PC-3 (cell line): ENCODE measurements at regions not wholly inside any gene's neighbourhood (a gene's known extent, or its start where the extent isn't known, plus 50 kb on each side); places are given as distances from the start of the nearest gene placed in this dataset.

ENCODE experiments used
- ATAC-seq: fragments of 200-7000 bp; cut with Tn5 transposase; 2 replicates; pipeline ENCODE4 v1.9.1; 2020; ENCODE audit warnings: mild to moderate bottlenecking, moderate library complexity
- BruUV-seq: library from RNA; stranded (reverse); fragments of 400-500 nt; replicated peaks from 2 replicates; lab custom pipeline; 2021; lab: Mats Ljungman, UMichigan
- CTCF ChIA-PET: fragments of 300-600 bp; sonication (Branson Sonifier 250); formaldehyde crosslinking; loops from one replicate; lab custom pipeline; 2022; ENCODE audit warnings: antibody characterized with exemption; lab: Charles Lee
- POLR2A ChIA-PET: fragments of 300-600 bp; sonication (Branson Sonifier 250); formaldehyde crosslinking; loops from one replicate; lab custom pipeline; 2022; ENCODE audit warnings: antibody characterized with exemption; ENCODE audit not compliant: unreplicated experiment; lab: Charles Lee
- DNase-seq: peaks from one replicate; pipeline ENCODE4 v3.0.0-alpha.2; 2015
- H2AFZ ChIP-seq: fragments of 300-600 bp; sonication (generic); 2 replicates; pipeline ENCODE4 v1.6.0; 2016; ENCODE audit warnings: antibody characterized with exemption, low read length
- H3F3A ChIP-seq: fragments of 300-600 bp; sonication (generic); one replicate; pipeline ENCODE4 v1.6.0; 2017; ENCODE audit warnings: antibody characterized with exemption, low read length, control low read depth, mild to moderate bottlenecking; ENCODE audit not compliant: unreplicated experiment
- H3K27ac ChIP-seq: fragments of 300-600 bp; sonication (generic); 2 replicates; pipeline ENCODE4 v1.5.1; 2016; ENCODE audit warnings: mild to moderate bottlenecking, low read length
- H3K27me3 ChIP-seq: fragments of 300-600 bp; sonication (generic); 2 replicates; pipeline ENCODE4 v1.6.1; 2016; ENCODE audit warnings: low read length, mixed read lengths
- H3K36me3 ChIP-seq: fragments of 300-600 bp; sonication (generic); 2 replicates; pipeline ENCODE4 v1.6.1; 2016; ENCODE audit warnings: low read depth, mixed run types, low read length, mixed read lengths
- H3K4me1 ChIP-seq: fragments of 300-600 bp; sonication (generic); 2 replicates; pipeline ENCODE4 v1.5.1; 2016; ENCODE audit warnings: low read length; ENCODE audit not compliant: insufficient read depth
- H3K4me2 ChIP-seq: fragments of 300-600 bp; sonication (generic); 2 replicates; pipeline ENCODE4 v1.6.0; 2016; ENCODE audit warnings: low read length
- H3K4me3 ChIP-seq: fragments of 300-600 bp; sonication (generic); 2 replicates; pipeline ENCODE4 v1.5.1; 2016; ENCODE audit warnings: mild to moderate bottlenecking, low read length, mixed read lengths
- H3K79me2 ChIP-seq: fragments of 300-600 bp; sonication (generic); 2 replicates; pipeline ENCODE4 v1.6.1; 2017; ENCODE audit warnings: low read length, mixed read lengths
- H3K9ac ChIP-seq: fragments of 300-600 bp; sonication (generic); 2 replicates; pipeline ENCODE4 v1.6.0; 2016; ENCODE audit warnings: mild to moderate bottlenecking, low read length
- H3K9me2 ChIP-seq: fragments of 300-600 bp; sonication (generic); replicated peaks from 2 replicates; pipeline ENCODE4 v1.6.1; 2016; ENCODE audit warnings: mixed run types, low read length, mixed read lengths
- H3K9me3 ChIP-seq: fragments of 300-600 bp; sonication (generic); 2 replicates; pipeline ENCODE4 v1.6.1; 2016; ENCODE audit warnings: low read length, mixed read lengths
- H4K20me1 ChIP-seq: fragments of 300-600 bp; sonication (generic); 2 replicates; pipeline ENCODE4 v1.6.1; 2016; ENCODE audit warnings: low read length, mixed read lengths
- CTCF ChIP-seq: fragments of 300-600 bp; sonication (generic); conservative IDR thresholded peaks from 2 replicates; pipeline ENCODE4 v1.5.1; 2017; ENCODE audit warnings: antibody characterized with exemption, low read depth, mild to moderate bottlenecking, low read length
- EZH2 ChIP-seq: fragments of 300-600 bp; sonication (generic); IDR thresholded peaks from one replicate; pipeline ENCODE4 v1.6.1; 2017; ENCODE audit warnings: antibody characterized with exemption, mild to moderate bottlenecking, low read length; ENCODE audit not compliant: unreplicated experiment
- EZH2phosphoT487 ChIP-seq: fragments of 300-600 bp; sonication (generic); IDR thresholded peaks from 2 replicates; pipeline ENCODE4 v1.6.1; 2018; ENCODE audit warnings: mild to moderate bottlenecking, antibody characterized with exemption, low read length, borderline replicate concordance
- intact Hi-C: fragments of 100-400 bp; cut with micrococcal nuclease; formaldehyde crosslinking; loops from 2 replicates; pipeline ENCODE4 v1.9.0; 2023

DNA sequence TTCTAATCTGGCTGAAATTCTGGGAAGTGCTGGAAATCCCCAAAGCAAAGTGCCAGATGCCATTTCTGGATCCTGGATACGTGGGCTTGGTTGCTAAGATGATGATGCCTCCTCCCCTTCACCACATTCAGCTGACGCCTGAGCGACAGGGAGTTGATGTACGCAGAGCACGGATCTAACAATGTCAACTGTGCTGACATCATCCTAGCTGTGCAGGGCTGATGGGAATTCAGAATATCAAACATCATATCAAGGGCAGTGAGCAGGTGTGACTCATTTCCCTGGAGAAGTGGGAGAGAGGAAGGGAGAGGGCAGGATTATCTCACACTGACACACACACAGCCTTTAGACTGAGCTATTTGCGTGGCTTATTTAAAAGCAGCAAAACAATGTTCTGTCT, 92.6 kb upstream of the ZBTB20 start:
- no peak overlapping the region for H3K4me3 ChIP-seq
- H3F3A ChIP-seq = peaks cover 3% of the 10 kb centered on the region
- H3K9ac ChIP-seq = peak overlapping the region; percentile 70
- BruUV-seq = no TSS peak
- H3K9me3 ChIP-seq = no peaks in the 10 kb centered on the region
- H3K36me3 ChIP-seq = no peaks in the 10 kb centered on the region
- DNase-seq (peak; percentile 95), ATAC-seq (peak; percentile 100)
- no peaks in the 10 kb centered on the region for H4K20me1 ChIP-seq
- H3K27me3 ChIP-seq = no peaks in the 10 kb centered on the region
- TF ChIP-seq CTCF = no peak
- TF ChIP-seq EZH2phosphoT487 = no peak
- no peak for TF ChIP-seq EZH2
- POLR2A ChIA-PET = no interaction called here
- H3K27ac ChIP-seq = peak overlapping the region; percentile 90
- CTCF ChIA-PET = interaction anchor here (0.9 kb wide), 1 partner anchor 766 kb away, joined by 3 read pairs; no protein-coding TSS in a partner anchor
- H3K4me1 ChIP-seq = peaks cover 20% of the 10 kb centered on the region
- H3K4me2 ChIP-seq = peak overlapping the region; percentile 53
- no peaks in the 10 kb centered on the region for H3K79me2 ChIP-seq
- H2AFZ ChIP-seq = no peak overlapping the region
- intact Hi-C loops = loop anchor here (5.0 kb wide), 1 partner anchor 548 kb away; no protein-coding TSS in a partner anchor
- no peaks in the 10 kb centered on the region for H3K9me2 ChIP-seq

GRCh38 chr3:115244350-115244749, 97.3 kb upstream of the ZBTB20 start:
- Histone ChIP-seq H3K4me2 (no peak overlapping the region), H2AFZ (no peak overlapping the region), H3K4me1 (peaks cover 45% of the 10 kb centered on the region), H3K27ac (no peak overlapping the region), H3K9me2 (no peaks in the 10 kb centered on the region), H3F3A (peaks cover 9% of the 10 kb centered on the region), H3K9me3 (no peaks in the 10 kb centered on the region), H3K9ac (no peak overlapping the region), H3K79me2 (no peaks in the 10 kb centered on the region), H3K4me3 (no peak overlapping the region), H3K36me3 (no peaks in the 10 kb centered on the region), H4K20me1 (no peaks in the 10 kb centered on the region), H3K27me3 (no peaks in the 10 kb centered on the region)
- TF ChIP-seq EZH2 (no peak), EZH2phosphoT487 (no peak), CTCF (no peak)
- DNase-seq (no peak), ATAC-seq (no peak)
- ChIA-PET POLR2A (no interaction called here), CTCF (no interaction called here)
- BruUV-seq = no TSS peak
- intact Hi-C loops = no loop called here

DNA sequence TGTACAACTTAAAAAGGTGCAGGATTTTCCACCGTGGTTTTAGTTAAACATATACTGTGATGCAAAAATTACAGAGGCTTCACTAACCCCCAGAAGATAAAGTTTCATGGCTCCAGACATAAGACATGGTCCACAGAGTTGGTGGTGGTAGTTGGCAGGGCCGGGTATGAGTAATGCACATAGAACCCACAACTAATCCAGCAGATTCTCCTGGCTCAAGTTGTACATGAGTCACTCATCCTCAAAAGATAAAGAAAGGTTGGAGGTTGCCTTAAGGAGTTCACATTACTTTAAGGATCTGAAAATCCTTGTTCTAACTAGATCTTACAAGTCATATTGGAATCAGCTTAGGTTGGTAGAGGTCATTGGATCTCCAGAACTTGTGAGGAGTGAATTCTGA, 98.3 kb upstream of the ZBTB20 start:
- CTCF ChIA-PET = interaction anchor here (0.6 kb wide), 1 partner anchor 834 kb away, joined by 3 read pairs; no protein-coding TSS in a partner anchor
- intact Hi-C loops = loop anchor here (5.0 kb wide), 1 partner anchor 577 kb away; no protein-coding TSS in a partner anchor
- BruUV-seq = no TSS peak

More for the DNA sequence above, 98.3 kb upstream of the ZBTB20 start:
- H3K27ac ChIP-seq = peak overlapping the region; percentile 95
- peaks cover 6% of the 10 kb centered on the region for H3F3A ChIP-seq
- DNase-seq (peak; percentile 93), ATAC-seq (peak; percentile 97)
- H3K9ac ChIP-seq = peak overlapping the region; percentile 58
- H3K27me3 ChIP-seq = no peaks in the 10 kb centered on the region
- no peaks in the 10 kb centered on the region for H4K20me1 ChIP-seq
- TF ChIP-seq EZH2 (no peak), EZH2phosphoT487 (no peak), CTCF (no peak)
- H3K4me1 ChIP-seq = peaks cover 38% of the 10 kb centered on the region
- H3K4me2 ChIP-seq = peak overlapping the region; percentile 71
- H3K4me3 ChIP-seq = no peak overlapping the region; the same call in 1 of the 2 replicates
- no peaks in the 10 kb centered on the region for H3K79me2 ChIP-seq
- H3K36me3 ChIP-seq = no peaks in the 10 kb centered on the region
- H3K9me3 ChIP-seq = no peaks in the 10 kb centered on the region
- no peaks in the 10 kb centered on the region for H3K9me2 ChIP-seq
- no peak overlapping the region for H2AFZ ChIP-seq
- POLR2A ChIA-PET = interaction anchor here (0.7 kb wide), 1 partner anchor 685 kb away, joined by 18 read pairs; no protein-coding TSS in a partner anchor
